ENCODE measurements at regions not wholly inside any gene's neighbourhood (a gene's known extent, or its start where the extent isn't known, plus 50 kb on each side); places are given as distances from the start of the nearest gene placed in this dataset.

GRCh38 chr4:13133700-13134099 lies 350.4 kb downstream of the RAB28 start:
- DNase-seq (ENCODE audit: low read depth, low spot score) = no peak

- no peak for DNase-seq (ENCODE audit: low read depth, low spot score)
Measured at GRCh38 chr4:13130848-13131247, 353.3 kb downstream of the RAB28 start.

GRCh38 chr4:13129095-13129494 lies 355.0 kb downstream of the RAB28 start:
- no peak for DNase-seq (ENCODE audit: low read depth, low spot score)

GRCh38 chr4:13126976-13127910 lies 356.9 kb downstream of the RAB28 start:
- no peak for DNase-seq (ENCODE audit: low read depth, low spot score)

- no peak for DNase-seq (ENCODE audit: low read depth, low spot score)
Measured at GRCh38 chr4:13118633-13119032, 365.5 kb downstream of the RAB28 start.

GRCh38 chr4:13117185-13117584 lies 367.0 kb downstream of the RAB28 start:
- DNase-seq (ENCODE audit: low read depth, low spot score) = no peak

- DNase-seq (ENCODE audit: low read depth, low spot score) = no peak
Measured at GRCh38 chr4:13112030-13112429, 372.1 kb downstream of the RAB28 start.

GRCh38 chr4:13109536-13109935 lies 374.6 kb downstream of the RAB28 start:
- no peak for DNase-seq (ENCODE audit: low read depth, low spot score)

GRCh38 chr4:13108096-13108495 lies 376.0 kb downstream of the RAB28 start:
- no peak for DNase-seq (ENCODE audit: low read depth, low spot score)

- DNase-seq (ENCODE audit: low read depth, low spot score) = no peak
Measured at GRCh38 chr4:13103382-13104015, 380.6 kb downstream of the RAB28 start.

GRCh38 chr4:13102092-13102742 lies 381.9 kb downstream of the RAB28 start:
- DNase-seq (ENCODE audit: low read depth, low spot score) = no peak

GRCh38 chr4:13097971-13098370 lies 386.2 kb downstream of the RAB28 start:
- no peak for DNase-seq (ENCODE audit: low read depth, low spot score)

- no peak for DNase-seq (ENCODE audit: low read depth, low spot score)
Measured at GRCh38 chr4:13095722-13096121, 388.4 kb downstream of the RAB28 start.

GRCh38 chr4:13093170-13093569 lies 391.0 kb downstream of the RAB28 start:
- no peak for DNase-seq (ENCODE audit: low read depth, low spot score)

GRCh38 chr4:13092702-13093101 lies 391.4 kb downstream of the RAB28 start:
- no peak for DNase-seq (ENCODE audit: low read depth, low spot score)

GRCh38 chr4:13089659-13089998 lies 394.5 kb downstream of the RAB28 start:
- DNase-seq (ENCODE audit: low read depth, low spot score) = no peak

- DNase-seq (ENCODE audit: low read depth, low spot score) = no peak
Measured at GRCh38 chr4:13088726-13089658, 395.1 kb downstream of the RAB28 start.

- no peak for DNase-seq (ENCODE audit: low read depth, low spot score)
Measured at GRCh38 chr4:13087041-13087440, 397.1 kb downstream of the RAB28 start.

- DNase-seq (ENCODE audit: low read depth, low spot score) = no peak
Measured at GRCh38 chr4:13084210-13084609, 399.9 kb downstream of the RAB28 start.

GRCh38 chr4:13081830-13082229 lies 402.3 kb downstream of the RAB28 start:
- DNase-seq (ENCODE audit: low read depth, low spot score) = no peak

- no peak for DNase-seq (ENCODE audit: low read depth, low spot score)
Measured at GRCh38 chr4:13067077-13067476, 417.1 kb downstream of the RAB28 start.
